HG02970 (cell line): ENCODE measurements at regions not wholly inside any gene's neighbourhood (a gene's known extent, or its start where the extent isn't known, plus 50 kb on each side); places are given as distances from the start of the nearest gene placed in this dataset.

Source experiments
- ATAC-seq: cut with Tn5 transposase; IDR thresholded peaks from one replicate; pipeline ENCODE4 v1.9.1; 2021; ENCODE audit warnings: mild to moderate bottlenecking, moderate library complexity, moderate number of reproducible peaks; ENCODE audit not compliant: unreplicated experiment, low FRiP score

DNA sequence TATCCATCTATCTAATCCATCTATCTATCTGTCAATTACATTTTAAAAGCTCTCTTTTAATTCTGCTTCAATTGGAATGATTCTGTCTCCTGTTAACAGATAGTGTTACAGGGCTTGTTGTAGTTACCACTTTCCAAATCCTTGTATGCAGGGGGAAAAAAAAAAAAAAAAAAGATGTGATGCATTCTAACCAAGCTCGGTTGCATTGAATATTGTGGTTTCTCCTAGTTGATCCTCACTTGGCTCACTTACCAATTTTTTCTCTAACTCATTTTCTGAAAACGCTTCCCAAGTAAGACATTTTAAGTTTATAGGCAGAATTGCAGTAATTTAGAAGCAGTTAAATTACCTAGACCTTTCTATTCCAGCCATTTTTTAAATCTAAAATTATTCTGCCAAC is 327.9 kb upstream of the PITX2 start:
- no peak for ATAC-seq

DNA sequence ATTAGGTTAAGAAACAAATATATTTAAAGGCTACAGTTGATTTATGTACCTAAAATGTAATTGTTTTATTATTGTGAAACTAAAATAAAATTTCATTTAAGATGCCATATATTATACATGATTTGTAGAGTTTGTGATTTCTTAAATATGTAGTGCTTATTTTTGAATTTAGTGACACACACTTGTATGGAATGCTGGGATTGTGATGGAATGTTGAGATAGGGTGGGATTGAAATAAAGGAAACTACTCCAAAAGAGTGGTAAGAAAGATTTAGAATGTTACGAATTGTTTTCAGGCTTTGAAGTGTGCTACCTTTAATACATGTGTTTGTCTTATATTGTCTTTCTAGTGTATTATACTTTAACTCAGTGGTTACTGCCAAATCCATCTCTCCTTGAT is 330.3 kb upstream of the PITX2 start:
- ATAC-seq: no peak

DNA sequence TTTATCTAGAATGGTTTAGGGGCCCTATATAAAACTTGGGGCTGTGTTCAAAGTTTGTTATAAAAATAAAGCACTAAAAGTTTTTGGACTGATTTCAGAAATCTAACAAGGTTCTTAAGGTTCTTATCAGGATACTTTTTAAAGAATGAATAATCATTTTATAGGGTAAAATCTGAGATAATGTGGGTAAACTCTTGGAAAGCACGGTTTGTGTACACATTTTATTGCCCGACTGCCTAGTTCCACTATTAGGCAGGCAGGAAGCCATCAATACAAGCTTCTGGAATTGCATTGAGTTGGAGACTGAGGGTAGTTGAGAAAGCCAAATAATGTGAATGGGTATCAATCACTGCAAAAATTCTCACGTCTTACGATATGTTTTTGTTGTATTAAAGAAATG is 331.0 kb upstream of the PITX2 start:
- ATAC-seq: no peak

DNA sequence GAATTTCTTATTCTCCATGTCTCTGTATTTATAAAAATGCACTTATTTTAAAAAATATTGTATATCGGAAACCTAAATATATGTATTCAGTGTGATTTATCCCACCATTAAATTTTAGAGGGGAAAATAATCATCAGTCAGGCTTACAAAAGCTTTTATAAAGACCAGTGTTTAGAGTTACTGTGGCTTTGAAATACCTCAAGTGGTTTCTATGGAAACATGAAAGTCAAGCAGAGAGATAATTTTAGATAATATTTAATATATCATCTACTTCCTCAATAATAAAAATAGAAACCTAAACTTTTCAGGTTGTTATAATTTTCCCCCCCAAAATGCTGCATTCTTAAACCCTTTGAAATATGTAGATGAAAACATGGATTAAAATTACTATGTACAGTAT is 332.9 kb upstream of the PITX2 start:
- ATAC-seq: no peak

DNA sequence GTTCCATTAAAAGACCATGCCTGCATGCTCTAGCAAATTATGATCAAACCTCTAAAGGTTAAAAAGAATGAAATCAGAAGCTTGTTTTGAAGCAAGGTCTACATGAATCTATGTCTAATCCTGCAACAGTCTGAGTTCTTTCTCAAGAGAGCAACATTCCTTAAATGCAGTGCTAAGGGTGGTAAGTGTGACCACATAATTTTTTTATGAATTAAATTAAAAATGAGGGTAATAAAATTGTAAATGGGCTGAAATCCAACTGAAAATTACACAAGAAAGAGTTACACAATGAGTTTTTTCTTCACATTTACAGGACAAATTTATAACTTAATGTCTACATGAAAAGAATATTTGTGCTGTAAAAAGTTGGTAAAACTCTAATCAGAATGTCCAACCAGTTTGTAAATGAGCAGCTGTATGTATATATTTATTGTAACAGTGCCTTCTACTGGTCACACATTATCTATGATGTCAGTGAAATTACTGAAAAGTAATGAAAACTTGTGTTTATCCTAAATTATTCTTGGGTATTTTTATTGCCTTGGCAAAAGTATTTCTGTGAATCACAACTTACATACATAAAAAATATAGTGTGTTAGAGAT is 336.3 kb upstream of the PITX2 start:
- ATAC-seq: no peak

DNA sequence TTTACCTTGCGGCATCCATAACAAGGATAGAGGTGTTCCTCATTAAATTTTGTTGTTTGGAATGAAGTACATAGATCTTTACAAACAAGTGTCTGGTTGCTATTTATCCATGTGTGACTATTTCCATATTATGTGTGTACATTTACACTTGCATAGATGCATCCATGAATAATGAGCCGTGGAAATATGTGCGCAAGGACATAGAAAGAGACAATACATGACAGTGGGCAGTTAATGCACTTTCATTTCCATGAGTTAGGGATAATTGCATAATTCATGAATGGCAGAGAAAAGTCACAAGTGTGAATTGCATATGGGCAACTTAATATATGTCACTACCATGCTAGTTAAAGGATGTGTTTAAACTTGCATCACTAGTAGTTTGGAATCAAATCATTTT is 338.2 kb upstream of the PITX2 start:
- ATAC-seq: no peak

DNA sequence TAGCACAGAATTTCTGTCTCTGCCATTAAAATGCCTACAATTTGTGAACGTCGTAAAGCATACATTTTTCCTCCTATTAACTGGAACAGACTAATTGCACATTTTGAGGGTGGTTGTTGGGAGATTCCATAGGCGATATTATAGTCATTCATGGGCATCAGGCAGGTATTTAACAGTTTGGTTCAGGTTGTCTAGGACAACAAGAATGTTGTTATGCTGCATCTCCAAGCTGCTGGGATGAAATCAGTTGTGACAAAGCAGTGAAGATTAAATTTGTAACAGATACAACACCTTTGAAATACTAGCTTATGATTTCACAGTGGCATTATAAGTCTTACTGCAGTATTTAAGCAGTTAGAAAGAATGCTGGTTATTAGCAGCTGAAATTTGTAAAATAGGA is 339.7 kb upstream of the PITX2 start:
- ATAC-seq: no peak

DNA sequence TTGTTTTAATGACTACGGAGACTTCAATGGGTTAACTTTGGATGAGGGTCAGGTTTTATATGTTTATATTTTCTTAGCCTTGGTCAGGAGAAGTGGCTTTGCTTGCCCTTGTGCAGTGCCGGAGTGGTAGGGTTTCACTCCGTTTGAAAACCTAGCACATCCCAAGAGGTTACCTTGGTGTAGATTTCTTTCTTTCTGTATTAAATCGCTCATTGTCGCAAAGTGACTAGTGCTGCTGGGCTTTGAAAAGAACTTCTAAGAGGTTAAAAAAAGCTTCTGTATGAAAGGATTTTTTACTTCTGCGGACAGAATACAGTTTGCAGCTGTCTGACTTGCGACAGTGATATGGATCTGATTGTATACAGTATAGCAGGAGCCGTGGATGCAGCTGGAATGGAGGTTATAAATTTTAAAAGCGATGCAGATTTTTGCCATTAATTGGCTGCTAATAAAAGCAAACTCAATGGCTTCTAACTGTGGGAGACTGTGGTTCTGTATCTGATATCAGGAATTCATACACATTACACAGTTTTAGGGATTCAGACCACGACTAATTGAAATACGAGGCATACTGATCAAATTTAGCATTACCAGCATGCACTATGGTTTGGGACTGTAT is 340.9 kb upstream of the PITX2 start:
- no peak for ATAC-seq

DNA sequence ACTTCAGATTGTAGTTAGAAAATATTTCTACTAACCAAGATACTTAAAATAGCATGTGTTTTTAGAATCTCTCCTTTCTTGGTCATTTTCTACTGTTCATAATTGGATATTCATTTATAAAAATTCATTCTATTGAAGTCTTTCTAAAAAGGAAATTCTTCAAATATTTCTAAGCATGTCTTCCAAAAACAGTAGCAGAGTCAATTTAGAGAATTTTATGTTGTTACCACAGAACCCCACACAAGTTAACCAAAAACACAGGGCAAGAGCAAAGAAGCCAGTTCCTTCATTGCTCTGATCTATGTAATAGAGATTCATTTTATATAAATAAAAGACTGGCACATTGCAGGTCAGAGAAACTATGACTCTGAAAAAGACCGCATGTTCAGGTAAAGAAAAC is 345.1 kb upstream of the PITX2 start:
- ATAC-seq: no peak

DNA sequence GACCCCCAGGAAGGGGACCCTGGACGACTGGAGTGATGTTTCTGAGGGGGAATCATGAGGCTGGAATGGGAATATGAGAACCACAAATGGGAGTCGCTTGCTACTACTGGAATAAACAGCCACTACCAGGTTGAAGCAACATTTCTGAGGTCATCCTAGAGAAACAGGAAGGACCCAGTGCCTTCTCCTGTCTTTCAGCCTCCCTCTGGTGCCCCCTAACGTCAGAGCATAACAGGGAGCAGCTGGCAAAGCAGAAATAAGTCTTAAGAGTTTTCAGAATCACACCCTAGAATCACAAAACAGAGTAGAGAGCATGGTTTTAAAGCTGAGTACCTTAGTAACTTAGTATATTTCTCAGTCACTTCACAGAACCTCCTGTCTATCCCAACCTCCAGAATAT is 347.8 kb upstream of the PITX2 start:
- ATAC-seq: peak; percentile 64

DNA sequence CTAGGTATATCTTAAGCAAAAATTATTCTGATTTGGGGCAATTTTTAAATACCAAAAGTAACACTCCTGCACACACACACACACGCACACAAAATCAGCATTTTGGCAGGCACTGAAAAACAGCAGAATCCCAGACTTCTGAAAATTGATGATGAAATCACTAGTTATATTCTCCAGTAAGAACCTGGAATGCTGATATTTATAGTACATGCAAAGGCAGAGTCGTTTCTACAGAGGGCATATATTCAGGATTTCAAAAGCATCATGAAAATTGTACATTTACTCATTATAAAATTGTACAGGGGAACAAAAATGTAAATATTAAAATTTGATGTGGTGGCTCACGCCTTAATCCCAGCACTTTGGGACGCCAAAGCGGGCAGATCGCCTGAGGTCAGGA is 352.5 kb upstream of the PITX2 start:
- ATAC-seq: no peak

DNA sequence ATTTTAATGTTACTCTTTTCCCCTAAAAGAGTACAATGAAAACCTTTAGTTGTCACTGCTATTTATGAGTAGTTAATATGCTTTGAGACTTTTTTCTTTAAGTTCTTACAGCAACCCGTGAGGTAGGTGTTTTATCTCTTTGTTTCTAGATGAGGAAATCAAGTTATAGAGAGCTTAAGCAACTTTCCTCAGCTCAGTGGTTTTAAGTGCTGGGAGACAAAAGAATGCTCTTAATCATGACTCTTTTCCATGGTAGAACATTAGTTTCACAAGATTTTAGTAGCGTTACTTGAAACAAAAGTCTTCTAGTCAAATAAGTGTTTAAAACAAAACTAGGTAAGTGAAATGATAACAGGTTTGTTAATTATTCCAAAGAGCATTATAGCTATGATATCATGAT is 354.7 kb upstream of the PITX2 start:
- no peak for ATAC-seq

DNA sequence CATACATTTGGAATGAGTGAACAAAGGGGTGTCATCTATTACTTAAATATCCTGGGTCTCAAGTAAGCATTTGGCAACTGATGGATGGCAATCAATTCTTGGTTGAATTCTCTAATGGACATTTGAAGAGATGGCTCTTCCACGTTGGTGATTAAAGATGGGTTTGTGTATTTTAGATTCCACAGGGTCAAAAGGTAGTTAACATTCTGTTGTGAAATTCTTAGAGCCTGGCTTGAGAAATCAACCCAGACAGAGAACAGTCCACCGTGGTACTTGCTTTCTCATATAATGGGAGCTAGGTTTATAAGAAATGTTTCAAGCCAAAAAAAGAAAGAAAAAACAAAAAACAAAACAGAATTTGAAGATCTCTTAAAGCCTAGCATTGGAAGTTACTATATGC is 355.9 kb upstream of the PITX2 start:
- no peak for ATAC-seq

DNA sequence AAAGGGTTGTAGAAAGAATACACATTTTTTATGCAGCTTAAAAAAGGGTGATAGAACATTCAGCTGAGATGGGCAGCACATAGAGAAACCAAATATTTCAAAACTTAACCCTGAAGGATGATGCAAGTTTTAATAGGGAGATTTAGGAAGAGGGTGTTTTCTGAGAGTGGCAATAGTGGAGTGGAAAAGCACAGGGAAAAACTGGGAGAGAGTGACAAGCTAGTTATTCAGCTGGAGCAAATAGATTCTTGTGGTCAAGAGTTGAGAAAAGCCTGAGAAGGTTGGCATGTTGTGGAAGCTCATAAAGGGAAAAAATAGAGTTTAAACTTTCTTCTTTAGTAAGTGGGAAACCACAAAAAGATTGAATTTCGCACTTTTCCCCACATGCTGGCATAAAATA is 359.6 kb upstream of the PITX2 start:
- ATAC-seq: no peak

DNA sequence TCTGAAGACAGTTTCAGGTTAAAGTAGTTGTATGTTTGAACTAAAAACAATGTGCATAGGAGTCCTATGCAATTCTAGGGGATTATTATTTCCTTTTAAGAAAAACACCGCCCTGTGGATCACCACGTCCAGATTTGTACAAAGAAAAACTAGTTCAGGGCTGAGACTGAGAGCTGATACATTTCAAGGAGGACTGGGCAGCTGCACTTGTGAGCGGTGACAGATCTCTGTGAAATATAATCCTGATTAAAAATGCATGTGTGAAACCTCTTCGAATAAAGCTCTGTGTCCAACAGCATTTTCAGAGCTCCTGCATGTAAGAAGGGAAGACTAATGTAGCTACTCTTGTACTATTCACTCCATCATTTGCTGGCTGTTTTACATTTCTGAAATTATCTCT is 365.8 kb upstream of the PITX2 start:
- no peak for ATAC-seq

DNA sequence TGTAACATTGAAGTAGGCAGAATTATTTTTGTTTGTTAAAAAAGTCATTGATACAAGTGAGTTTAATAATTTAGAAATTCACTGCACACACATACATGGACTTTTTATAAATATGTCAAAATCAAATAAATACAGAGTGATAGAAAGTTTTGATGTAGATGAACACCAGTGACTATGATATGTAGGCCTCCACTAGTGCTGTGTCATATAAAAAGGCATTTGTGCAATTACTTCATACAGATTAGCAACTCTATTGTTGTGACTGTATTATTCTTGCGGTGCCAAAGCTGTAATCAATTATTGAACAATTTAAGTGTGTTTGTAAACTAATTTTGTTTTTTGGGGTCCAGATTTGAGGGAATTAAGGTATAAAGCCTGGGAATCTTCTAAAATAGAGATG is 366.2 kb upstream of the PITX2 start:
- no peak for ATAC-seq

DNA sequence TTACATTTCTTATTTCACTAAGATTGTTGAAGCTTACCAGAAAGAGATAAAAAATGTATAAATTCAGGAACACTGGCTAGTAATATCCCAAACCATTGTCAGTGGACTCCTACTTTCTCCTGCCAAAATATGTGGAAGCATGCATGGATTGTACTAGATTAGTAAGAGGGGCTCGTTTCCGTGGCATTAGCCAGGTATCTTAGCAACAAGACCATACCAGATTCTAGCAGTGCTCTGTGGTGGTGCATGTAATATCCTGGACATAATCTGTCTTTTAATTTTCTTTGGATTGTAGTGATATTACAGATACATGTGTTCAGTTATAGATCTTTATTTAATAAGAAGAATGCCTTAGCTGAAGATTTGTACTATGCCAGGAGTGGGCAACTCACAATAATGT is 371.9 kb upstream of the PITX2 start:
- ATAC-seq: no peak

DNA sequence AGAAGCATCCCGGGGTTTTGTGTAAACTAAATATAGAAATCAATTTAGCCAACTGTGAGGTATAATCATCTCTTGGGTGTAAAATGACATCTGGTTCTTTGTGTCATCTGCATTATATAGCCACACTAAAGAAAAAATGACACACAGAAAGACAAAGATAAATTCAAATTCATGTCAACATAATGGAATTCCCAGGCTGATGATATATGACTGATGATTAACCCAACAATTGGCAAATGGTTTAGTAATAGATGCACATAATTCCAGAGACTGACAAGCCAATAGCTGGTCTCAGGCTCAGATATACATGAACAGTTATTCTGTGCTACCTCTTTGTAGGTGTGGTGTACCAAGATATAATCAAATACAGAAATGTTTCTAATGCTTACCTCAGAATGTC is 375.4 kb upstream of the PITX2 start:
- no peak for ATAC-seq

DNA sequence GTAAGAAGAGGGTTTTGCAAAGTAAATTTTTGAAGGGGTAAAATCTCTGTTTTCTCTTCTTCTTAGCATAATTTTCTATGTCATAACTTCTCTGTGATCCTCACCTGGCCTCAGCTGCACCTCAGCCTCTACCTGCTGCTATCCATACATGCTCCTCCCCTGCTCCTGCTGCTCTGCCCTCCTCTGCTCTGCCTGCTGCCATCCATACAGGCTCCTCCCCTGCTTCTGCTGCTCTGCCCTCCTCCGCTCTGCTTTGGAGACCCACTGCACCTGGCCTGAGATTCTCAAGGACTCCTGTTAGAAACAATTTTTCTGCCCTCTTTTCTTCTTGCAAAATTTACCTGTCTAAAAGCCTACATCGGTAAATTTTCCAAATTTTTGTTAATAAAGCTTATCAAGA is 388.6 kb upstream of the PITX2 start:
- ATAC-seq: no peak

DNA sequence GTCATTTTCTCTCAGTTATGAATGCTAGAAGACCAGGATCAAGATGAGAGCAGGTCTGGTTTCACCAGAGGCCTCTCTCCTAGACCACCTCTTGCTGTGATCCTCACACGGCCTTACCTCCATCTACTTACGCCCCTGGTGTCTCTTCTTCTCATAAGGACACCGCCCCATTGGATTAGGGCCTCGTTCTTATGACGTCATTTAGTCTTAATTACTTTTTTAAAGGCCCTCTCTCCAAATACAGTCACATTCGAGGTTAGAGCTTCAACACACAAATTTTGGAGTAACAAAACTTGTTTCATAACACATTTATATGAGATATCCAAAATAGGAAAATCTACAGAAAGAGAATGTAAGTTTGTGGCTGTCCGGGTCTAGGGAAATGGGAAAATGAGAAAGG is 391.0 kb upstream of the PITX2 start:
- ATAC-seq: no peak

DNA sequence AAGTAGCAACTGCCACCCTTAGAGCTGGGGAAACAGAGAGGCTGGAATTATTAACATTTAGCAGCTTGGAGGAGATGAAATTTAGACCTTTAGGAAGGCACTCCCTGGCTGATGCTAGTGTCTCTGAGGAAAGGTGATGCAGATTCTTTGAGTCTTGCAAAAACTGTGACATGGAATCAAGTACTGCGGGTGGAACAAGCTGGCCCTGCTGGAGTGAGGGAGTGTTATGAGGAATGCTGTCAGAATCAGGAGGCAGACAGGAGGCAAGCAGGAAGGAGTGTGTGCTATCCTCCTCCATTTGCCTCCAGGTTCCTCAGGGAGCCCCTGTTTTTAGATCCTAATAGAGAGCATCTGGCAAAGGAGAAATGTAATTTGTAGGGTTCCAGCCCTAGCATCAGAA is 391.7 kb upstream of the PITX2 start:
- no peak for ATAC-seq

DNA sequence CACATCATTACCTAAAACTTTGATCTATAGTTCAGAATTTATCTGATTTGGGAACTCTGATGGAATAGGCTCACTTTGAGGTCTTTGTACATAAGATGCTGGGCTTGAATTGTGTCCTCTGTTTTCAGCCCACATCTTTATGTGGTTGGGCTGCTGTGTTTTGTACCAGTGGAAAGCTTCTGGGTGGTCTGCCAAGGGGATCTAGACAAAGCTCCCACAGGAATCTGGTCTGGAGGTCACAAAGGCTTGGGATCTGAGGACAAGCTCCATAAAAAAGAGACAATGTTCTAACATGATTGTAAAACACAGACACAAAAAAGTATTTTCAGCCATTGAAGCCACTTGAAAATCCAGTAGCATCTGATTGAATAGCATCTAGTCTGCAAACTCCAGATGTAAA is 393.5 kb upstream of the PITX2 start:
- ATAC-seq: no peak

DNA sequence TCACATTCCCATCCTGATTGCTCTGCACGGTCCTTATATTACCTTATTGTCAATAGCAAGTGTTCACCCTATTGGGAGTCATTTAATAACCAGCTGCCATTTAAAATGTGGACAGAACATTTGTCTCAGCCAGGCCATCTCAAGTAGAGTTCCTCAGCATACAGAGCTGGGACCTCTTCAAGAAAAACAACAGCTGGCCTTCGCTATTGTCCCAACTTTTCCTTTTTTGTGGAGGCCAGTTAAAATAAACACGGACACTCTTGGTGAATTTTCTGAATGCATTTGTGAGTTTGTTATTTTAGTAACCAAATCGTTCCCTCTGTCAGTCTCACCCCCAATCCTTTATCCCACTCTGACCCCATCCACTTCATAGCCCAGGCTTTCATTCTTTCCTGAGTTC is 395.3 kb upstream of the PITX2 start:
- ATAC-seq: no peak
